HUES6 (cell line): ENCODE measurements at regions not wholly inside any gene's neighbourhood (a gene's known extent, or its start where the extent isn't known, plus 50 kb on each side); places are given as distances from the start of the nearest gene placed in this dataset.
"Not testable (repeated sequence)": the region's sequence is repeated elsewhere in the genome, so short reads cannot be mapped to it uniquely, and the experiment has no call there.

Experiments used
- H3K27ac ChIP-seq: 2 replicates; pipeline ENCODE4 v1.7.0; 2013; ENCODE audit warnings: low read depth, mild to moderate bottlenecking, low read length, inconsistent platforms
- H3K27me3 ChIP-seq: 2 replicates; pipeline ENCODE4 v1.6.1; 2013; ENCODE audit warnings: low read length; ENCODE audit not compliant: control insufficient read depth, insufficient read depth
- H3K36me3 ChIP-seq: 2 replicates; pipeline ENCODE4 v1.6.1; 2013; ENCODE audit warnings: low read length; ENCODE audit not compliant: control insufficient read depth, insufficient read depth
- H3K4me1 ChIP-seq: 2 replicates; pipeline ENCODE4 v1.6.1; 2013; ENCODE audit warnings: low read length; ENCODE audit not compliant: control insufficient read depth, insufficient read depth
- H3K4me3 ChIP-seq: 2 replicates; pipeline ENCODE4 v1.5.1; 2013; ENCODE audit warnings: low read depth, low read length
- H3K9ac ChIP-seq: one replicate; pipeline ENCODE4 v1.6.1; 2013; ENCODE audit warnings: mild to moderate bottlenecking, low read length
- H3K9me3 ChIP-seq: 2 replicates; pipeline ENCODE4 v1.6.1; 2013; ENCODE audit warnings: low read depth, low read length; ENCODE audit not compliant: control insufficient read depth, insufficient read depth

- H3K36me3 ChIP-seq, result no peaks in the 10 kb centered on the region
- H3K27me3 ChIP-seq, result no peaks in the 10 kb centered on the region
- no peaks in the 10 kb centered on the region for H3K4me1 ChIP-seq
- no peaks in the 10 kb centered on the region for H3K9me3 ChIP-seq
- no peak overlapping the region for H3K27ac ChIP-seq
- H3K4me3 ChIP-seq, result no peak overlapping the region
- no peak overlapping the region for H3K9ac ChIP-seq
These were observed 1786.5 kb upstream of the RAG2 start for GRCh38 chr11:38384568-38384967.

- Histone ChIP-seq H3K27me3 (no peaks in the 10 kb centered on the region), H3K36me3 (no peaks in the 10 kb centered on the region), H3K4me3 (no peak overlapping the region)
These were observed 1767.2 kb upstream of the RAG2 start for GRCh38 chr11:38365274-38365673.

GRCh38 chr11:38356255-38356654 lies 1758.2 kb upstream of the RAG2 start:
- Histone ChIP-seq H3K36me3 (no peaks in the 10 kb centered on the region), H3K9me3 (peaks cover 5% of the 10 kb centered on the region; the same call in 1 of the 2 replicates), H3K9ac (no peak overlapping the region), H3K4me1 (no peaks in the 10 kb centered on the region), H3K27ac (no peak overlapping the region), H3K4me3 (no peak overlapping the region), H3K27me3 (no peaks in the 10 kb centered on the region)

More at GRCh38 chr11:38365274-38365673, 1767.2 kb upstream of the RAG2 start:
- no peaks in the 10 kb centered on the region for H3K4me1 ChIP-seq
- H3K27ac ChIP-seq, result no peak overlapping the region
- no peaks in the 10 kb centered on the region for H3K9me3 ChIP-seq
- H3K9ac ChIP-seq, result no peak overlapping the region

GRCh38 chr11:38345286-38345685 lies 1747.2 kb upstream of the RAG2 start:
- no peaks in the 10 kb centered on the region for H3K27me3 ChIP-seq
- H3K9me3 ChIP-seq, result peaks cover 3% of the 10 kb centered on the region; the same call in 1 of the 2 replicates
- H3K36me3 ChIP-seq, result no peaks in the 10 kb centered on the region
- H3K9ac ChIP-seq, result no peak overlapping the region
- H3K4me3 ChIP-seq, result no peak overlapping the region
- H3K27ac ChIP-seq, result no peak overlapping the region
- H3K4me1 ChIP-seq, result no peaks in the 10 kb centered on the region

- H3K9me3 ChIP-seq, H3K36me3 ChIP-seq, H3K4me1 ChIP-seq, H3K4me3 ChIP-seq, H3K27ac ChIP-seq, H3K27me3 ChIP-seq, H3K9ac ChIP-seq: not testable (repeated sequence)
These were observed 1743.6 kb upstream of the RAG2 start for GRCh38 chr11:38341612-38342011.

GRCh38 chr11:38339835-38340440 lies 1741.9 kb upstream of the RAG2 start:
- H3K36me3 ChIP-seq, result no peaks in the 10 kb centered on the region
- no peaks in the 10 kb centered on the region for H3K27me3 ChIP-seq
- no peaks in the 10 kb centered on the region for H3K4me1 ChIP-seq
- H3K27ac ChIP-seq, result no peak overlapping the region
- no peak overlapping the region for H3K4me3 ChIP-seq
- no peak overlapping the region for H3K9ac ChIP-seq
- no peaks in the 10 kb centered on the region for H3K9me3 ChIP-seq

- H3K9ac ChIP-seq, H3K4me1 ChIP-seq, H3K4me3 ChIP-seq, H3K9me3 ChIP-seq, H3K27me3 ChIP-seq, H3K36me3 ChIP-seq, H3K27ac ChIP-seq: not testable (repeated sequence)
These were observed 1740.0 kb upstream of the RAG2 start for GRCh38 chr11:38338022-38338421.

- H3K9ac ChIP-seq, result no peak overlapping the region
- H3K4me1 ChIP-seq, result no peaks in the 10 kb centered on the region
- no peaks in the 10 kb centered on the region for H3K36me3 ChIP-seq
- no peak overlapping the region for H3K4me3 ChIP-seq
- no peaks in the 10 kb centered on the region for H3K27me3 ChIP-seq
- H3K9me3 ChIP-seq, result no peaks in the 10 kb centered on the region
- H3K27ac ChIP-seq, result no peak overlapping the region
These were observed 1734.0 kb upstream of the RAG2 start for GRCh38 chr11:38332046-38332445.

- peaks cover 6% of the 10 kb centered on the region for H3K4me1 ChIP-seq
- no peaks in the 10 kb centered on the region for H3K36me3 ChIP-seq
- H3K9me3 ChIP-seq, result no peaks in the 10 kb centered on the region
- no peak overlapping the region for H3K4me3 ChIP-seq
- H3K27me3 ChIP-seq, result no peaks in the 10 kb centered on the region
- H3K9ac ChIP-seq, result no peak overlapping the region
- no peak overlapping the region for H3K27ac ChIP-seq
These were observed 1732.5 kb upstream of the RAG2 start for GRCh38 chr11:38330578-38330977.

- H3K36me3 ChIP-seq, result no peaks in the 10 kb centered on the region
- no peak overlapping the region for H3K9ac ChIP-seq
- H3K9me3 ChIP-seq, result no peaks in the 10 kb centered on the region
- H3K4me1 ChIP-seq, result peaks cover 6% of the 10 kb centered on the region
- no peak overlapping the region for H3K27ac ChIP-seq
- no peaks in the 10 kb centered on the region for H3K27me3 ChIP-seq
- no peak overlapping the region for H3K4me3 ChIP-seq
These were observed 1726.1 kb upstream of the RAG2 start for GRCh38 chr11:38323961-38324761.

GRCh38 chr11:38315151-38315550 lies 1717.1 kb upstream of the RAG2 start:
- Histone ChIP-seq H3K36me3 (no peaks in the 10 kb centered on the region), H3K27ac (no peak overlapping the region), H3K4me3 (no peak overlapping the region), H3K9ac (no peak overlapping the region), H3K4me1 (no peaks in the 10 kb centered on the region), H3K9me3 (peaks cover 3% of the 10 kb centered on the region; the same call in 1 of the 2 replicates), H3K27me3 (no peaks in the 10 kb centered on the region)
